Vagina (tissue), 2 donors: ENCODE measurements at regions not wholly inside any gene's neighbourhood (a gene's known extent, or its start where the extent isn't known, plus 50 kb on each side); places are given as distances from the start of the nearest gene placed in this dataset.

ENCODE experiments used
- DNase-seq, 2 donors: peaks; one replicate each; pipeline ENCODE4 v3.0.0-alpha.2; 2017; ENCODE audit errors: extremely low spot score in 2 of 2
- H3K27ac ChIP-seq: fragments of 200-600 bp; sonication (generic); one replicate; pipeline ENCODE4 v1.5.1; 2019
- H3K27me3 ChIP-seq: fragments of 200-600 bp; sonication (generic); one replicate; pipeline ENCODE4 v1.5.1; 2019
- H3K36me3 ChIP-seq, 2 donors: fragments of 200-600 bp; sonication (generic); one replicate each; pipeline ENCODE4 v1.5.1; 2017 to 2019
- H3K4me1 ChIP-seq: fragments of 200-600 bp; sonication (generic); one replicate; pipeline ENCODE4 v1.5.1; 2019
- H3K4me3 ChIP-seq, 2 donors: fragments of 200-600 bp; sonication (generic); 1 replicate in 1 of 2; 2 replicates in 1 of 2; pipeline ENCODE4 v1.5.1; 2016 to 2019
- H3K9me3 ChIP-seq: fragments of 200-600 bp; sonication (generic); one replicate; pipeline ENCODE4 v1.5.1; 2019
- POLR2A ChIP-seq, 2 donors: fragments of 450-650 bp; IDR thresholded peaks; one replicate each; pipeline ENCODE4 v1.6.1; 2017; ENCODE audit warnings: antibody characterized with exemption in 2 of 2, mild to moderate bottlenecking in 2 of 2, moderate library complexity in 2 of 2
- POLR2AphosphoS5 ChIP-seq, 2 donors: sonication (generic); formaldehyde crosslinking; IDR thresholded peaks; one replicate each; pipeline ENCODE4 v1.9.0; 2017; ENCODE audit warnings: antibody characterized with exemption in 2 of 2, mild to moderate bottlenecking in 2 of 2, low read depth in 1 of 2; ENCODE audit not compliant: insufficient read depth in 1 of 2
- intact Hi-C: fragments of 100-400 bp; cut with DNase I; formaldehyde crosslinking; loops from one replicate; pipeline ENCODE4 v1.15.1; 2023
- TF ChIP-seq, protein P1 (sequence below), 3 experiments: fragments of 450-650 bp in 2 of 3; fragments of 200-600 bp in 1 of 3; sonication (generic) in 1 of 3; IDR thresholded peaks; one replicate each; pipeline ENCODE4 v1.5.1; 2017 to 2019; ENCODE audit warnings: antibody characterized with exemption in 3 of 3, mild to moderate bottlenecking in 2 of 3, moderate library complexity in 2 of 3

DNA sequence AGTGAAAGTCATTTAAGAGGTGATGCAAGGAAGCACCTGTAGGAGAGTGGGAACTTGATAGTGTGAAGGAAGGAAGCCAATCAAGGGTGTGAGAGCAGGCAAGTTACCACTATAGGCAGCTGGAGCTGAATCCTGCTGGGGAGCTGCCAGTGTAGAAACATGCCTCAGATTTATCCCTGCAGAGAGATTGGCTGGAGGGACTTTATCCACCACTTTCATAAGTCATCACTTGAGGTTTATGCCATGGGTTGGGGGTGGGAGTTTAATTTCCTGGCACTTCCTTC, 443.6 kb downstream of the PLPP3 start:
- TF ChIP-seq POLR2AphosphoS5 (IDR thresholded peaks at IDR 0.05; ENCODE audit: insufficient read depth in 1 of 2, low read depth in 1 of 2) (no peak), POLR2A (IDR thresholded peaks at IDR 0.05) (no peak)
- no peak overlapping the region for H3K4me3 ChIP-seq
- H3K27me3 ChIP-seq, result no peaks in the 10 kb centered on the region
- no peaks in the 10 kb centered on the region for H3K36me3 ChIP-seq
- intact Hi-C loops, result no loop called here
- H3K9me3 ChIP-seq, result no peaks in the 10 kb centered on the region
- no peak overlapping the region for H3K27ac ChIP-seq
- H3K4me1 ChIP-seq, result no peaks in the 10 kb centered on the region
- no peak for DNase-seq

DNA sequence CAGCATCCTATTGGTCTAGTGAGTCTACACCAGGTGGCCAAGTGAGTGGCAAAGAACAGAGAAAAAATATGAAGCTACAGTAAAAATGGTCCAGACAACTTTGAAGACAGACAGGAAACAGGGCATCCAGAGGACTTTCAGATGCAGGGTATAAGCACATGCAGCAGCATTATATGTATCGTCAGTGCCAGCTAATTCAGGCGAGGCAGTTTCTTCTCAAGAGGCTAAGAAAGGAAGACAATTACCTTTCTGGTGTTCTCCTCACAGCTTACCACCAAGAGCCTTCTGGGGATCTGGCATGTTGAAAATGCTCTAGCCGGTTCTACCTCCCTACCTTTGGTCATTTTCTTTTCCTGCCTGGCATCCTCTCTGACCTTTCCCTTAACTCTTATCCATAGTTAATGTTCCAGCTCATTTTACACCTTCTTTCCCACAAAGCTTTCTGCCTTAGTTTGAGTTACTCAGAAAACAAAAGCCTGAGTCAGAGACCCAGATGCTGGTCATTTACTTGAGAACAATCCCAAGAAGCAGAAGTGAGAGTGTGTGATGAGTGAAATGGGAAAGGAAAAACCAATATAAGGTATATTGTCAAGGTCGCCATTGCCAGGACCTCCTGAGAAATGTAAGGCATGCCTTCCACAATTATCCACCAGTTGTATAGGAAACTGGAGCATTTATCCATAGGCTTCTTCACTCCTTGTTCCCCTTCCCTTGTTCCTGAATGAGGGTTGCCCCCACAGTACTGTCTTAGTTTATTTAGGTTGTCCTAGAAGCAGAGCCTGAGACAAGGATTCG, 444.1 kb downstream of the PLPP3 start:
- TF ChIP-seq POLR2AphosphoS5 (IDR thresholded peaks at IDR 0.05; ENCODE audit: insufficient read depth in 1 of 2, low read depth in 1 of 2) (no peak), POLR2A (IDR thresholded peaks at IDR 0.05) (no peak)
- TF ChIP-seq, protein P1, sequence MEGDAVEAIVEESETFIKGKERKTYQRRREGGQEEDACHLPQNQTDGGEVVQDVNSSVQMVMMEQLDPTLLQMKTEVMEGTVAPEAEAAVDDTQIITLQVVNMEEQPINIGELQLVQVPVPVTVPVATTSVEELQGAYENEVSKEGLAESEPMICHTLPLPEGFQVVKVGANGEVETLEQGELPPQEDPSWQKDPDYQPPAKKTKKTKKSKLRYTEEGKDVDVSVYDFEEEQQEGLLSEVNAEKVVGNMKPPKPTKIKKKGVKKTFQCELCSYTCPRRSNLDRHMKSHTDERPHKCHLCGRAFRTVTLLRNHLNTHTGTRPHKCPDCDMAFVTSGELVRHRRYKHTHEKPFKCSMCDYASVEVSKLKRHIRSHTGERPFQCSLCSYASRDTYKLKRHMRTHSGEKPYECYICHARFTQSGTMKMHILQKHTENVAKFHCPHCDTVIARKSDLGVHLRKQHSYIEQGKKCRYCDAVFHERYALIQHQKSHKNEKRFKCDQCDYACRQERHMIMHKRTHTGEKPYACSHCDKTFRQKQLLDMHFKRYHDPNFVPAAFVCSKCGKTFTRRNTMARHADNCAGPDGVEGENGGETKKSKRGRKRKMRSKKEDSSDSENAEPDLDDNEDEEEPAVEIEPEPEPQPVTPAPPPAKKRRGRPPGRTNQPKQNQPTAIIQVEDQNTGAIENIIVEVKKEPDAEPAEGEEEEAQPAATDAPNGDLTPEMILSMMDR (IDR thresholded peaks at IDR 0.05), result no peak
- no peak for DNase-seq
- Histone ChIP-seq H3K27me3 (no peaks in the 10 kb centered on the region), H3K9me3 (no peaks in the 10 kb centered on the region), H3K27ac (no peak overlapping the region), H3K36me3 (no peaks in the 10 kb centered on the region), H3K4me3 (no peak overlapping the region), H3K4me1 (no peaks in the 10 kb centered on the region)
- intact Hi-C loops, result no loop called here

DNA sequence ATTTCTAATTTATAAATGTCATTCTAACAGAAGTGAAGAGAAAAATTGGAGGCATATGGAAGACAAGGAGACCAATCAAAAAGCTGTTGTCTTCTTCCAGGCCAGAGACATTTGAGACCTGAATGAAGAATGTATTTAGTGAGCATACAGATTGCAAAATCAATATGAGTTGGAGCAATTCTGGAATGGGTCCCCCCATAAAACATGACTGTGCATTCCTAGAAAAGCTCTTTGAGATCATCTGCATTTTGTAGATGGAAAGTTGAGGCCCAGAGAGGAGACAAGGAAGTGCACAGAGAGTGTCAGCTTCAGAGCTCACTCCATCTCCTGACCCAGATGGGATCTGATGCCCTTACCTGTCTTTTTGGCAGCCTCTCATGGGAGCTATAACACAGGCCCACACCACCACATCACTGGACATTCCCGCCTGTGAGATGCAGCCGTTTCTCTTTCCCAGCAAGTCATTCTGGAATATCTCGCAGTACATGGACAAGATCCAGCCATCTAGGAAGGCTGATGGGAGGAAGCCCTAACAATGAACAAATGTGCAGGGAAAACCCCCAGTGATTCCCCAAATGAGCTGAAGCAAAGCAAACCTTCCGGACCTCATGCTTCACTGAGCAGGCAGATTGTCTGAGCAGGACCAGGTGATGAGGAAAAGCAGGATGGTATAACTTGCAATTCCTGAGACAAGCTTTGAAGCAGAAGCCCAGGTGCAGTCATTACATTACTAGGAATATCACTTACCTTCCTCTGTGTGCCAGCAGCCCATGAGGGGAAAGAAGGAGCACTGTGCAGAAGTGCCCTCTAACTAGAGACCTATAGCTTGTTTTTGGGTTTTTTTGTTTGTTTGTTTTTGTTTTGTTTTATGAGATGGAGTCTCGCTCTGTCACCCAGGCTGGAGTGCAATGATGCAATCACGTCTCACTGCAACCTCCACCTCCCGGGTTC, 445.6 kb downstream of the PLPP3 start:
- Histone ChIP-seq H3K4me1 (no peaks in the 10 kb centered on the region), H3K27me3 (no peaks in the 10 kb centered on the region), H3K4me3 (no peak overlapping the region), H3K36me3 (no peaks in the 10 kb centered on the region), H3K9me3 (no peaks in the 10 kb centered on the region), H3K27ac (no peak overlapping the region)
- TF ChIP-seq, protein P1 (IDR thresholded peaks at IDR 0.05), result no peak
- no peak for TF ChIP-seq POLR2A (IDR thresholded peaks at IDR 0.05)
- TF ChIP-seq POLR2AphosphoS5 (IDR thresholded peaks at IDR 0.05; ENCODE audit: insufficient read depth in 1 of 2, low read depth in 1 of 2), result no peak
- no peak for DNase-seq
- intact Hi-C loops, result no loop called here

DNA sequence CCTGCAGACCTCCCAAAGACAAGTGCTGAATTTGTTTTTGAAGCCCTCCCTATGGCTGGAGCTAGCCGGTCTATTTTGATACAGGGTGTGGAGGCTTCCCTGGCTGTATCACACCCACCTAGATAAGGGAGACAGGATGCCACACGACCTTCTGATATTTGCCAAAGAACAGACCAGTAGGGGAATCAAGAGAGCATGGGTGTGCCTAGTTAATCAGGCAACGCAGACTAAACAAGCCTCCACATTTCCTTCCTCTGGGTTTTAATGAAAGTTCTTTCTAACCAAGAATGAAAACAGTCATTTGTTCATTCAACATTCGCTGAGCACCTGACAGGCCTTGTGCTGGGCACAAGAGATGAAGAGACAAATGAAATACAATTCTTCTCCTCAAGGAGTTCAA, 446.8 kb downstream of the PLPP3 start:
- no peaks in the 10 kb centered on the region for H3K36me3 ChIP-seq
- H3K27me3 ChIP-seq, result no peaks in the 10 kb centered on the region
- no peak for TF ChIP-seq POLR2A (IDR thresholded peaks at IDR 0.05)
- TF ChIP-seq, protein P1 (IDR thresholded peaks at IDR 0.05), result no peak
- no peak for TF ChIP-seq POLR2AphosphoS5 (IDR thresholded peaks at IDR 0.05; ENCODE audit: insufficient read depth in 1 of 2, low read depth in 1 of 2)
- intact Hi-C loops, result no loop called here
- H3K4me1 ChIP-seq, result no peaks in the 10 kb centered on the region
- DNase-seq, result no peak
- no peak overlapping the region for H3K27ac ChIP-seq
- no peak overlapping the region for H3K4me3 ChIP-seq
- H3K9me3 ChIP-seq, result no peaks in the 10 kb centered on the region

DNA sequence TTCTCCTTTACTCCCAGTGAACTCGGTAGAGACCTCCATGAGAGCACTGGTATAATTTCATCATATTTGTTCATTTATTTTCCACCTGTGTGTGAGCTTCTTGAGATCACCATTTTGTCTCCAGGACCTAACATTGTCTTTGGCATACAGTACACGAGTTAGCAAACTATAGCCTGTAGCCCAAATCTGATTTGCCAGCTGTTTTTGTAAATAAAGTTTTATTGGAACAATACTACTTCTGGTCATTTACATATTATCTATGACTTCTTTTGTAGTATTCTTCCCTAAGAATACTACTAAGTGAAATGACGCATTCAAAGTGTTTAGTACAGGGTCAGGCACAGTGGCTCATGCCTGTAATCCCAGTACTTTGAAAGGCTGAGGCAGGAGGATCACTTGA, 449.5 kb downstream of the PLPP3 start:
- no peaks in the 10 kb centered on the region for H3K9me3 ChIP-seq
- H3K4me1 ChIP-seq, result no peaks in the 10 kb centered on the region
- no peaks in the 10 kb centered on the region for H3K27me3 ChIP-seq
- H3K27ac ChIP-seq, result no peak overlapping the region
- H3K4me3 ChIP-seq, result no peak overlapping the region
- TF ChIP-seq, protein P1 (IDR thresholded peaks at IDR 0.05), result no peak
- TF ChIP-seq POLR2AphosphoS5 (IDR thresholded peaks at IDR 0.05; ENCODE audit: insufficient read depth in 1 of 2, low read depth in 1 of 2), result no peak
- no peak for TF ChIP-seq POLR2A (IDR thresholded peaks at IDR 0.05)
- intact Hi-C loops, result no loop called here
- DNase-seq, result no peak
- no peaks in the 10 kb centered on the region for H3K36me3 ChIP-seq
